WTC11 (cell line): ENCODE measurements at regions not wholly inside any gene's neighbourhood (a gene's known extent, or its start where the extent isn't known, plus 50 kb on each side); places are given as distances from the start of the nearest gene placed in this dataset.

Experiments
- ATAC-seq: fragments of 200-7000 bp; cut with Tn5 transposase; 2 replicates; pipeline ENCODE4 v1.10.0; 2021; ENCODE audit warnings: mild to moderate bottlenecking, moderate library complexity
- CTCF ChIA-PET: fragments of 300-600 bp; sonication (Branson Sonifier 250); formaldehyde crosslinking; loops from one replicate; lab custom pipeline; 2021; ENCODE audit warnings: antibody characterized with exemption; lab: Charles Lee
- POLR2A ChIA-PET: fragments of 350-600 bp; sonication (Branson Sonifier 250); formaldehyde crosslinking; loops from one replicate; lab custom pipeline; 2021; ENCODE audit warnings: antibody characterized with exemption; lab: Charles Lee
- DNase-seq: peaks from one replicate; pipeline ENCODE4 v3.0.0; 2021; ENCODE audit warnings: low spot score
- H3K27ac Mint-ChIP-seq: 2 replicates; pipeline ENCODE4 v1.8.0; 2021; ENCODE audit warnings: mixed read lengths
- H3K27me3 Mint-ChIP-seq: 2 replicates; pipeline ENCODE4 v1.8.0; 2021; ENCODE audit warnings: low read depth, mild to moderate bottlenecking, moderate library complexity, mixed read lengths
- H3K36me3 Mint-ChIP-seq: 2 replicates; pipeline ENCODE4 v1.8.0; 2021; ENCODE audit warnings: mixed read lengths
- H3K4me1 Mint-ChIP-seq: 2 replicates; pipeline ENCODE4 v1.8.0; 2022; ENCODE audit warnings: mixed read lengths
- H3K4me3 Mint-ChIP-seq: 2 replicates; pipeline ENCODE4 v1.8.0; 2021; ENCODE audit warnings: mild to moderate bottlenecking, moderate library complexity, mixed read lengths
- H3K9me3 Mint-ChIP-seq: 2 replicates; pipeline ENCODE4 v1.8.0; 2021; ENCODE audit warnings: mixed read lengths
- ESRRA ChIP-seq: sonication (generic); formaldehyde crosslinking; IDR thresholded peaks from 2 replicates; pipeline ENCODE4 v1.8.1; 2022; ENCODE audit warnings: mild to moderate bottlenecking, missing genetic modification reagents, borderline replicate concordance
- FOXJ3 ChIP-seq: sonication (generic); formaldehyde crosslinking; IDR thresholded peaks from 2 replicates; pipeline ENCODE4 v1.9.0; 2021; ENCODE audit warnings: missing genetic modification reagents, mild to moderate bottlenecking, borderline replicate concordance
- HMGA2 ChIP-seq: fragments of 250-450 bp; sonication (Bioruptor Pico); IDR thresholded peaks from 2 replicates; pipeline ENCODE4 v1.4.0; 2021; ENCODE audit warnings: mild to moderate bottlenecking, moderate library complexity
- JUN ChIP-seq: sonication (generic); formaldehyde crosslinking; IDR thresholded peaks from 2 replicates; pipeline ENCODE4 v1.8.0; 2023; ENCODE audit warnings: mild to moderate bottlenecking, missing genetic modification reagents
- MXD4 ChIP-seq: fragments of 250-450 bp; sonication (Bioruptor Pico); IDR thresholded peaks from 2 replicates; pipeline ENCODE4 v1.8.0; 2021; ENCODE audit warnings: mild to moderate bottlenecking, moderate library complexity, borderline replicate concordance
- NFYB ChIP-seq: sonication (generic); formaldehyde crosslinking; conservative IDR thresholded peaks from 2 replicates; pipeline ENCODE4 v1.8.0; 2022; ENCODE audit warnings: low read depth, missing genetic modification reagents
- NR1H2 ChIP-seq: sonication (generic); formaldehyde crosslinking; IDR thresholded peaks from 2 replicates; pipeline ENCODE4 v1.9.0; 2021; ENCODE audit warnings: mild to moderate bottlenecking, moderate library complexity, missing genetic modification reagents
- NR2C2 ChIP-seq: sonication (generic); formaldehyde crosslinking; IDR thresholded peaks from 2 replicates; pipeline ENCODE4 v1.8.0; 2022; ENCODE audit warnings: mild to moderate bottlenecking, missing genetic modification reagents
- SMAD3 ChIP-seq: sonication (generic); formaldehyde crosslinking; IDR thresholded peaks from 2 replicates; pipeline ENCODE4 v1.8.0; 2022; ENCODE audit warnings: missing genetic modification reagents, mild to moderate bottlenecking, borderline replicate concordance
- SP1 ChIP-seq: sonication (generic); formaldehyde crosslinking; conservative IDR thresholded peaks from 2 replicates; pipeline ENCODE4 v1.8.1; 2022; ENCODE audit warnings: missing genetic modification reagents
- TEAD4 ChIP-seq: sonication (generic); formaldehyde crosslinking; IDR thresholded peaks from 2 replicates; pipeline ENCODE4 v1.8.0; 2022; ENCODE audit warnings: mild to moderate bottlenecking, missing genetic modification reagents
- ZNF121 ChIP-seq: sonication (generic); formaldehyde crosslinking; IDR thresholded peaks from 2 replicates; pipeline ENCODE4 v1.8.0; 2023; ENCODE audit warnings: missing genetic modification reagents
- ZNF317 ChIP-seq: sonication (generic); formaldehyde crosslinking; IDR thresholded peaks from 2 replicates; pipeline ENCODE4 v1.8.1; 2023; ENCODE audit warnings: low read depth, mild to moderate bottlenecking, moderate library complexity, missing genetic modification reagents, borderline replicate concordance
- ZNF396 ChIP-seq: fragments of 250-450 bp; sonication (Bioruptor Pico); IDR thresholded peaks from 2 replicates; pipeline ENCODE4 v1.8.0; 2021; ENCODE audit warnings: mild to moderate bottlenecking, moderate library complexity, borderline replicate concordance
- ZNF423 ChIP-seq: fragments of 250-450 bp; sonication (Bioruptor Pico); IDR thresholded peaks from 2 replicates; pipeline ENCODE4 v2.1.2; 2022; ENCODE audit warnings: mild to moderate bottlenecking, moderate library complexity
- TF ChIP-seq, protein P1 (sequence below): sonication (generic); formaldehyde crosslinking; IDR thresholded peaks from 2 replicates; pipeline ENCODE4 v1.8.0; 2023; ENCODE audit warnings: missing genetic modification reagents
- TF ChIP-seq, protein P2 (sequence below): fragments of 250-450 bp; sonication (Bioruptor Pico); IDR thresholded peaks from 2 replicates; pipeline ENCODE4 v1.8.0; 2021; ENCODE audit warnings: mild to moderate bottlenecking
- TF ChIP-seq, protein P3 (sequence below): sonication (generic); formaldehyde crosslinking; conservative IDR thresholded peaks from 2 replicates; pipeline ENCODE4 v1.8.1; 2022; ENCODE audit warnings: mild to moderate bottlenecking, missing genetic modification reagents
- TF ChIP-seq, protein P4 (sequence below): fragments of 250-450 bp; sonication (Bioruptor Pico); IDR thresholded peaks from 2 replicates; pipeline ENCODE4 v1.9.0; 2021; ENCODE audit warnings: mild to moderate bottlenecking
- TF ChIP-seq, protein P5 (sequence below): sonication (generic); formaldehyde crosslinking; IDR thresholded peaks from 2 replicates; pipeline ENCODE4 v1.8.1; 2022; ENCODE audit warnings: low read depth, mild to moderate bottlenecking, moderate library complexity, missing genetic modification reagents, borderline replicate concordance
- TF ChIP-seq, protein P6 (sequence below): fragments of 250-450 bp; sonication (Bioruptor Pico); IDR thresholded peaks from 2 replicates; pipeline ENCODE4 v2.1.2; 2022; ENCODE audit warnings: mild to moderate bottlenecking, moderate library complexity
- TF ChIP-seq, protein P7 (sequence below): sonication (generic); formaldehyde crosslinking; IDR thresholded peaks from 2 replicates; pipeline ENCODE4 v1.8.1; 2022; ENCODE audit warnings: mild to moderate bottlenecking, missing genetic modification reagents, moderate library complexity, borderline replicate concordance

DNA sequence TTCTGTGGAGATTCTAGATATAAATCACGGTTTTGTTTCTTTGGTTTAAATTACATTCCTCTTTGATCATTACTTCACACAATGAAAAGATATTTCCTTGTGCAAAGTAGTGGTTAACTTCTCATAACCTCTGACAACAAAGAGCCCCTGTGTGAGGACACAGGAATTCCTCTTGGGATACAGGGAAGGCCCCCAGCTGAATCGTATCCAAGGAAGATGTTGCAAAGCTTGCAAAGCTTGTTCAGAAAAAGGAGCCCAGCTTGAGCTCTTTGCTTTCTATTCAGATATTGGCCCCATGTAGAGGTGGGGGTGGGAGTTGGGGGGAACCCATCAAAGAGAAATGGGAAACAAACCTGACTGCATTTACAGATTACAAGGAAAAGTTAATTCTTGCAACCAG lies 145.7 kb downstream of the RELL1 start:
- TF ChIP-seq SP1 (CRISPR knock-in tag) (0 out of 2 replicates have a peak, but pooled peaks have one; percentile 13), ZNF423 (peak; percentile 37; the same call in 1 of the 2 replicates), ZNF396 (CRISPR knock-in tag) (no peak)
- CTCF ChIA-PET = interaction anchor here (0.6 to 1.6 kb wide), 4 partner anchors 8 to 262 kb away, joined by 3 to 5 read pairs (median 4); no protein-coding TSS in a partner anchor
- ATAC-seq (peak; percentile 86), DNase-seq (peak; percentile 12)
- peaks cover 28% of the 10 kb centered on the region for H3K4me1 Mint-ChIP-seq
- H3K9me3 Mint-ChIP-seq = peaks cover 9% of the 10 kb centered on the region
- no peak overlapping the region for H3K27ac Mint-ChIP-seq
- no peaks in the 10 kb centered on the region for H3K27me3 Mint-ChIP-seq
- POLR2A ChIA-PET = no interaction called here
- peaks cover under 1% of the 10 kb centered on the region; the same call in 1 of the 2 replicates for H3K36me3 Mint-ChIP-seq
- H3K4me3 Mint-ChIP-seq = no peak overlapping the region

DNA sequence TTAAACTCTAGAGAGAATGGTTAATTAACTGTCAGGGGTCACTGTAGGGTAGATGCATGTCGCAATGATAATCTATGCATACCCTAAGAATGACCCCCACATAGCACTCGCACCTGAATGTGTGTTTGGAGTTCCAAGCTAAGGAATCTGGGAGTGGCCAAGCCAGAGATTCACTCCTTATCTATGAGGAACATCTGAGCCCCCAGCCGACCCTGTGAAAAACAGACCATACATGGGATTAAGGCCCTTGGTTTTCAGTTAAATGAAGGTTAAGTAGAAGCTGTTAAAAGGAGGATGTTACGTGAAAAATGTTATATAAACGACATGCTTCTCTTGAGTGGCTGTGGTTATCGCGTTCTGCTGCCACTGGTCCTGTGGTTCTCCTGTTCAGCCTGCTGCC lies 147.2 kb downstream of the RELL1 start:
- CTCF ChIA-PET = interaction anchor here (1.3 to 1.6 kb wide), 2 partner anchors 75 to 86 kb away, joined by 3 to 5 read pairs; a partner anchor contains a TSS
- DNase-seq = no peak
- TF ChIP-seq NFYB = no peak
- TF ChIP-seq, protein P1, sequence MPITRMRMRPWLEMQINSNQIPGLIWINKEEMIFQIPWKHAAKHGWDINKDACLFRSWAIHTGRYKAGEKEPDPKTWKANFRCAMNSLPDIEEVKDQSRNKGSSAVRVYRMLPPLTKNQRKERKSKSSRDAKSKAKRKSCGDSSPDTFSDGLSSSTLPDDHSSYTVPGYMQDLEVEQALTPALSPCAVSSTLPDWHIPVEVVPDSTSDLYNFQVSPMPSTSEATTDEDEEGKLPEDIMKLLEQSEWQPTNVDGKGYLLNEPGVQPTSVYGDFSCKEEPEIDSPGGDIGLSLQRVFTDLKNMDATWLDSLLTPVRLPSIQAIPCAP (CRISPR knock-in tag) = no peak
- TF ChIP-seq NR2C2 (CRISPR knock-in tag) = no peak
- Mint-ChIP-seq H3K4me3 (no peak overlapping the region), H3K27ac (no peak overlapping the region), H3K27me3 (no peaks in the 10 kb centered on the region), H3K9me3 (peaks cover 2% of the 10 kb centered on the region; the same call in 1 of the 2 replicates), H3K36me3 (no peaks in the 10 kb centered on the region), H3K4me1 (peaks cover 28% of the 10 kb centered on the region)
- ATAC-seq = 0 out of 2 replicates have a peak, but pooled peaks have one; percentile 22
- POLR2A ChIA-PET = no interaction called here

DNA sequence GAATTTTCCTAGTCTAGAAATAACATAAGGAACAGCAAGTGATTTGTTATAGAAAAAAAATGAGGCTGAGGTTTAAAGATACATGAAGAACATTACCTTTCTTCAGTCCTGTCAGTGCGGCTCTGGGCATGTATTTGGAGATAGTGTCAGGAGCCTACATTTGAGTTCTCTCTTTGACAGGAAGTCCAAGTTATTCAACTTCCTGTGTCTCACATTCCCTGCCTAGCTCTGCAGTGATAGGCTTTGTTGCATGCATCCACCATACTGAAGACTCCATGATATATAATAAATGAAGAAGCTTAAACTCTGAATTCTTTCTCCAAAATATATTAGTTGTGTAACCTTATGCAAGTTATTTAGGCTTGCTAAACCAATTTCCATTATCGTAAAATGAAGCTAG lies 148.7 kb downstream of the RELL1 start:
- ChIA-PET CTCF (no interaction called here), POLR2A (no interaction called here)
- Mint-ChIP-seq H3K27ac (no peak overlapping the region), H3K9me3 (no peaks in the 10 kb centered on the region), H3K36me3 (no peaks in the 10 kb centered on the region), H3K4me3 (no peak overlapping the region), H3K4me1 (peaks cover 28% of the 10 kb centered on the region), H3K27me3 (no peaks in the 10 kb centered on the region)
- TF ChIP-seq SMAD3 (no peak), ZNF317 (CRISPR knock-in tag) (no peak), FOXJ3 (CRISPR knock-in tag) (no peak), TEAD4 (CRISPR knock-in tag) (no peak), HMGA2 (no peak), NR1H2 (no peak), ESRRA (CRISPR knock-in tag) (no peak), MXD4 (CRISPR knock-in tag) (no peak), ZNF121 (no peak), JUN (CRISPR knock-in tag) (no peak)
- TF ChIP-seq, protein P2, sequence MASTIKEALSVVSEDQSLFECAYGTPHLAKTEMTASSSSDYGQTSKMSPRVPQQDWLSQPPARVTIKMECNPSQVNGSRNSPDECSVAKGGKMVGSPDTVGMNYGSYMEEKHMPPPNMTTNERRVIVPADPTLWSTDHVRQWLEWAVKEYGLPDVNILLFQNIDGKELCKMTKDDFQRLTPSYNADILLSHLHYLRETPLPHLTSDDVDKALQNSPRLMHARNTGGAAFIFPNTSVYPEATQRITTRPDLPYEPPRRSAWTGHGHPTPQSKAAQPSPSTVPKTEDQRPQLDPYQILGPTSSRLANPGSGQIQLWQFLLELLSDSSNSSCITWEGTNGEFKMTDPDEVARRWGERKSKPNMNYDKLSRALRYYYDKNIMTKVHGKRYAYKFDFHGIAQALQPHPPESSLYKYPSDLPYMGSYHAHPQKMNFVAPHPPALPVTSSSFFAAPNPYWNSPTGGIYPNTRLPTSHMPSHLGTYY (CRISPR knock-in tag) = no peak
- TF ChIP-seq, protein P3, sequence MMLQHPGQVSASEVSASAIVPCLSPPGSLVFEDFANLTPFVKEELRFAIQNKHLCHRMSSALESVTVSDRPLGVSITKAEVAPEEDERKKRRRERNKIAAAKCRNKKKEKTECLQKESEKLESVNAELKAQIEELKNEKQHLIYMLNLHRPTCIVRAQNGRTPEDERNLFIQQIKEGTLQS = no peak
- TF ChIP-seq, protein P4, sequence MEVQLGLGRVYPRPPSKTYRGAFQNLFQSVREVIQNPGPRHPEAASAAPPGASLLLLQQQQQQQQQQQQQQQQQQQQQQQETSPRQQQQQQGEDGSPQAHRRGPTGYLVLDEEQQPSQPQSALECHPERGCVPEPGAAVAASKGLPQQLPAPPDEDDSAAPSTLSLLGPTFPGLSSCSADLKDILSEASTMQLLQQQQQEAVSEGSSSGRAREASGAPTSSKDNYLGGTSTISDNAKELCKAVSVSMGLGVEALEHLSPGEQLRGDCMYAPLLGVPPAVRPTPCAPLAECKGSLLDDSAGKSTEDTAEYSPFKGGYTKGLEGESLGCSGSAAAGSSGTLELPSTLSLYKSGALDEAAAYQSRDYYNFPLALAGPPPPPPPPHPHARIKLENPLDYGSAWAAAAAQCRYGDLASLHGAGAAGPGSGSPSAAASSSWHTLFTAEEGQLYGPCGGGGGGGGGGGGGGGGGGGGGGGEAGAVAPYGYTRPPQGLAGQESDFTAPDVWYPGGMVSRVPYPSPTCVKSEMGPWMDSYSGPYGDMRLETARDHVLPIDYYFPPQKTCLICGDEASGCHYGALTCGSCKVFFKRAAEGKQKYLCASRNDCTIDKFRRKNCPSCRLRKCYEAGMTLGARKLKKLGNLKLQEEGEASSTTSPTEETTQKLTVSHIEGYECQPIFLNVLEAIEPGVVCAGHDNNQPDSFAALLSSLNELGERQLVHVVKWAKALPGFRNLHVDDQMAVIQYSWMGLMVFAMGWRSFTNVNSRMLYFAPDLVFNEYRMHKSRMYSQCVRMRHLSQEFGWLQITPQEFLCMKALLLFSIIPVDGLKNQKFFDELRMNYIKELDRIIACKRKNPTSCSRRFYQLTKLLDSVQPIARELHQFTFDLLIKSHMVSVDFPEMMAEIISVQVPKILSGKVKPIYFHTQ = no peak
- TF ChIP-seq, protein P5, sequence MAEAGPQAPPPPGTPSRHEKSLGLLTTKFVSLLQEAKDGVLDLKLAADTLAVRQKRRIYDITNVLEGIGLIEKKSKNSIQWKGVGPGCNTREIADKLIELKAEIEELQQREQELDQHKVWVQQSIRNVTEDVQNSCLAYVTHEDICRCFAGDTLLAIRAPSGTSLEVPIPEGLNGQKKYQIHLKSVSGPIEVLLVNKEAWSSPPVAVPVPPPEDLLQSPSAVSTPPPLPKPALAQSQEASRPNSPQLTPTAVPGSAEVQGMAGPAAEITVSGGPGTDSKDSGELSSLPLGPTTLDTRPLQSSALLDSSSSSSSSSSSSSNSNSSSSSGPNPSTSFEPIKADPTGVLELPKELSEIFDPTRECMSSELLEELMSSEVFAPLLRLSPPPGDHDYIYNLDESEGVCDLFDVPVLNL (CRISPR knock-in tag) = no peak
- TF ChIP-seq, protein P6, sequence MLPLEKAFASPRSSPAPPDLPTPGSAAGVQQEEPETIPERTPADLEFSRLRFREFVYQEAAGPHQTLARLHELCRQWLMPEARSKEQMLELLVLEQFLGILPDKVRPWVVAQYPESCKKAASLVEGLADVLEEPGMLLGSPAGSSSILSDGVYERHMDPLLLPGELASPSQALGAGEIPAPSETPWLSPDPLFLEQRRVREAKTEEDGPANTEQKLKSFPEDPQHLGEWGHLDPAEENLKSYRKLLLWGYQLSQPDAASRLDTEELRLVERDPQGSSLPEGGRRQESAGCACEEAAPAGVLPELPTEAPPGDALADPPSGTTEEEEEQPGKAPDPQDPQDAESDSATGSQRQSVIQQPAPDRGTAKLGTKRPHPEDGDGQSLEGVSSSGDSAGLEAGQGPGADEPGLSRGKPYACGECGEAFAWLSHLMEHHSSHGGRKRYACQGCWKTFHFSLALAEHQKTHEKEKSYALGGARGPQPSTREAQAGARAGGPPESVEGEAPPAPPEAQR (CRISPR knock-in tag) = no peak
- TF ChIP-seq, protein P7, sequence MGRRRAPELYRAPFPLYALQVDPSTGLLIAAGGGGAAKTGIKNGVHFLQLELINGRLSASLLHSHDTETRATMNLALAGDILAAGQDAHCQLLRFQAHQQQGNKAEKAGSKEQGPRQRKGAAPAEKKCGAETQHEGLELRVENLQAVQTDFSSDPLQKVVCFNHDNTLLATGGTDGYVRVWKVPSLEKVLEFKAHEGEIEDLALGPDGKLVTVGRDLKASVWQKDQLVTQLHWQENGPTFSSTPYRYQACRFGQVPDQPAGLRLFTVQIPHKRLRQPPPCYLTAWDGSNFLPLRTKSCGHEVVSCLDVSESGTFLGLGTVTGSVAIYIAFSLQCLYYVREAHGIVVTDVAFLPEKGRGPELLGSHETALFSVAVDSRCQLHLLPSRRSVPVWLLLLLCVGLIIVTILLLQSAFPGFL = no peak
- DNase-seq = no peak
- ATAC-seq = no peak
